Thyroid gland (tissue), 4 donors: ENCODE measurements at regions not wholly inside any gene's neighbourhood (a gene's known extent, or its start where the extent isn't known, plus 50 kb on each side); places are given as distances from the start of the nearest gene placed in this dataset.

Source experiments
- POLR2A ChIP-seq, 2 donors: fragments of 450-650 bp; IDR thresholded peaks; one replicate each; pipeline ENCODE4 v1.6.1; 2017; ENCODE audit warnings: antibody characterized with exemption in 2 of 2, mild to moderate bottlenecking in 2 of 2, moderate library complexity in 1 of 2
- TF ChIP-seq, protein P1 (sequence below), 6 experiments: fragments of 200-600 bp in 3 of 6; fragments of 450-650 bp in 3 of 6; sonication (generic) in 3 of 6; IDR thresholded peaks; one replicate each; pipeline ENCODE4 v1.5.1; 2016 to 2019; ENCODE audit warnings: antibody characterized with exemption in 6 of 6, mild to moderate bottlenecking in 2 of 6, inconsistent platforms in 1 of 6, moderate library complexity in 1 of 6

DNA sequence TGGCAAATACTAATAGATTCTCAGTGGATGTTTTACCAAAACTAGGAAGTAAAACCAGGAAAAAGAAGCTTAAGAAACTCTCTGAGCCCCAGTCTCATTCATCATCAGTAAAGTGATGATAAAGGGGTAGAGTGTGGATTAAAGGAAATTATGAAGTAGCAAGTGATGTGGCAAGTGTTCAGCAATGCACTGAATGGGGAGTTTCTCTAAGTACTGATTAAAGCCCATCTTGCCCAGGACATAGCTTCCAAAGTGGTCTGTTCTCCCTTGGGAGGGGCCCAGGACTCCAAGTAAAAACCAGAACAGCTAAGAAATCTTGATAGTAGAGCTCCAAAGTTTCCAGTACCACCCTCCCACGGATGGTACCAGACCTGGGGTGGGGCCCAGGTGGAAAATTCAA lies 137.3 kb downstream of the WNT5A start:
- no peak for TF ChIP-seq POLR2A (IDR thresholded peaks at IDR 0.05)
- TF ChIP-seq, protein P1, sequence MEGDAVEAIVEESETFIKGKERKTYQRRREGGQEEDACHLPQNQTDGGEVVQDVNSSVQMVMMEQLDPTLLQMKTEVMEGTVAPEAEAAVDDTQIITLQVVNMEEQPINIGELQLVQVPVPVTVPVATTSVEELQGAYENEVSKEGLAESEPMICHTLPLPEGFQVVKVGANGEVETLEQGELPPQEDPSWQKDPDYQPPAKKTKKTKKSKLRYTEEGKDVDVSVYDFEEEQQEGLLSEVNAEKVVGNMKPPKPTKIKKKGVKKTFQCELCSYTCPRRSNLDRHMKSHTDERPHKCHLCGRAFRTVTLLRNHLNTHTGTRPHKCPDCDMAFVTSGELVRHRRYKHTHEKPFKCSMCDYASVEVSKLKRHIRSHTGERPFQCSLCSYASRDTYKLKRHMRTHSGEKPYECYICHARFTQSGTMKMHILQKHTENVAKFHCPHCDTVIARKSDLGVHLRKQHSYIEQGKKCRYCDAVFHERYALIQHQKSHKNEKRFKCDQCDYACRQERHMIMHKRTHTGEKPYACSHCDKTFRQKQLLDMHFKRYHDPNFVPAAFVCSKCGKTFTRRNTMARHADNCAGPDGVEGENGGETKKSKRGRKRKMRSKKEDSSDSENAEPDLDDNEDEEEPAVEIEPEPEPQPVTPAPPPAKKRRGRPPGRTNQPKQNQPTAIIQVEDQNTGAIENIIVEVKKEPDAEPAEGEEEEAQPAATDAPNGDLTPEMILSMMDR (IDR thresholded peaks at IDR 0.05) = no peak
